Pons (tissue), 1 donor: ENCODE measurements at regions not wholly inside any gene's neighbourhood (a gene's known extent, or its start where the extent isn't known, plus 50 kb on each side); places are given as distances from the start of the nearest gene placed in this dataset.

Source experiments
- DNase-seq: peaks from one replicate; pipeline ENCODE4 v3.0.0-alpha.2; 2016; ENCODE audit warnings: low spot score

DNA sequence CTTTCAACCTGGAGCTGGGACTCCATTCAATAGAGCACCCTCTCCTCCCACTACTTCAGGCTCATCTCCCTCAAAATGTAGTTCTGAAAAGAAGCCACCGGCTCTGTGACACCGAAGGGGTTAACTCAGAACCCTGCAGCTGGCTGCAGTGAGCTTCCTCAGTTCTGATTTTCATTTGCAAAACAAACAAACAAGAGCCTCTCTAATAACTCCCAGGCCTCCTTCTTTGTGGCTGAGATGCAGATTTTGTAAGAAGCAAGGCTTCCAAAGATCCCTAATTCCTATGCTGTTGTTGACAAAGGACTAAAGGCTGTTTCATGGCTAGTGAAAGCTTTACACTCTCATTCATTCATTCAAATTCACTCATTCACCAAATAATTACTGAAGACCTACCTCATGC is 333.4 kb upstream of the TBX3 start:
- no peak for DNase-seq

DNA sequence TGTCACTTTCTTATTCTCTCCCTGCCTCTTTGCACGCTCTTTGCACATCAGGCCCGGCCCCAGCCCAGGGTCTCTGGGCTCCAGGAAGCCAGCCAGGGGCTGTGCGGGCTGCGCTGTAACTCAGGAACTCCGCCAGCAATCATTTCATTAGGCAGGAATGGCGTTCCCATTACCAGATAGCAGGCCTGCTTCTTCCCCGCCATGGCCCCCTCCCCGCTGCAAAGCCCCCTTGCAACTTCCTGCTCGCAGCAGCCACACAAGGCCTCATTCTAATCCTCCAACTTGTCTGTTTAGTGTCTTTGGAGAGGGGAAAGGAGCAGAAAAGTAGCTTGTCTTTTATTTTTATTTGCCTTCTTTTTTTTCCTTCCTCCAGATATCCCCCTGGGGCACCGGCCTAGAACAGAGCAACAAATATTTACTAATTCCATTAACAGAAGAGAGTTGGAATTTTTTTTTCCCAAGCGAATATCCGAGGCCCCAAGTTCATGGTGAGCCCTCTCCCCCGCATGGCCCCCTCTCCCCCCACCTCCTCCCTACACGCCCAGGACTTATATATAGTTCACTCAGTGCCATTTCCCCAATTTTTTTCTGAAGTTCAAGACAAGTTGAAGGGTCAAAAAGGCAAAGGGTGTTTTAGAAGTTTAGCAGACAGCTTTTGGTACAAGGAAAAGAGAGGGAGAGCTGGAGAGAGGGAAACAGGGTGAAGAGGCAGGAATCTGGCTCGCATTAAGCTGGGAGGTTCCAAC is 329.4 kb upstream of the TBX3 start:
- no peak for DNase-seq

DNA sequence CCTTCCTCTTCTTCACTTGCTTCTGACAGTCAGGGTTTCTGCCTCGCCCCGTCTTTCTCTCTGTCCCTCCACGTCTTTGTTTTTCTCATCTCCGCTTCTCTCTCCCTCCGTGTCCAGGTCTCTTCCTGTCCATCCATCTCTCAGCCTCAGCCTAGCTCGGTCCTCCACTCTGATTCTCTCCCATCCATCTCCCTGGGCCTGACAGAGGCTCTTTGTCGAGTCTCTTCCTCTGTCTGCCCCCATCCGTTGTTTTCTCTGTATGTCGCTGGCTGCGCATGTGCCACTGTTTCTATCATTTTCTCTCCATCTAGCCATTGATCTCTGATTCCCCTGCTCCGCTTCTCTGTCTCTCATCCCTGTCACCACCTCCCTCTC is 328.9 kb upstream of the TBX3 start:
- no peak for DNase-seq

DNA sequence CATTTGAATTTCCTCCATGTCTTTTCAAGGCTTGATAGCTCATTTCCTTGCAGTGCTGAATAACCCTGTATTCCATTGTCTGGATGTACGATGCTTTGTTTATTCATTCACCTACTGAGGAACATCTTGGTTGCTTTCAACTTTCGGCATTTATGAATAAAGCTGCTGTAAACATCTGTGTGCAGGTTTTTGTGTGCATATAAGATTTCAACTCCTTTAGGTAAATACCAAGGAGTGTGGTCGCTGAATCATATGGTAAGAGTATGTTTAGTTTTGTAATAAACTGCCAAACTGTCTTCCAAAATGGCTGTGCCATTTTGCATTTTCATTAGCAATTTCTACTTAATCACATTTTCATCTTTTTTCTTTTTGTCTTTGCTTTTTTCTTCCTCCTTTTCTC is 327.7 kb upstream of the TBX3 start:
- no peak for DNase-seq

DNA sequence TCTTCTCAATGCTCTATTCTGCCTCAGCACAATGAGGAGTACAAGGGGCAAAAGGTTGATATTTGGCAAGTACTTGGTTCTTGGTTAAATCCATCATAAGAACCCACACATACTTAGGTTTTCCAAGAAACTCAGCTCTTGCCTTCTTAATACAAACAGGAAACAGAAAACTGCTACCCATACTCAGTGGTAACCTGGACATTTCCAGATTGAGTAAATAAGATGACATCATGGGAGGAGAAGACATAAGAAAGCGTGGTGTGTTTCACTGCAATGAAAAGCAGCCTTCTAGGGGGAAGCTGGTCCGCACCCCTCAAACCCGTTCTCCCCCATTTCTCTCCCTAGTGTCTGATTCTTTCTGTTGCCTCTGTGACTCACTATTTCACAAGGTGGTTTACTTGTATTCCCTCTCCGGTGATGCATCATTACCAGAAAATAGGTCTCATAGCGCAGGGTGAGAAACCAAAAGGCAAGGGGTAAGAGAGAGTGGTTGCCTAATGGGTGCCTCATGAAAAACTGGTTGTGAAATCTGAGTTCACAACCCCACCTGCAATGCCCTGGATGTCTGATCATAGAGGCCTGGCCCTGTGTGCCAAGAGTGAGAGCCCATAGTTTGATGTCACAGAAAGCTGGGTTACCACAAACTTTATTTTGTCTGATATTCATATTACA is 326.5 kb upstream of the TBX3 start:
- DNase-seq: no peak

DNA sequence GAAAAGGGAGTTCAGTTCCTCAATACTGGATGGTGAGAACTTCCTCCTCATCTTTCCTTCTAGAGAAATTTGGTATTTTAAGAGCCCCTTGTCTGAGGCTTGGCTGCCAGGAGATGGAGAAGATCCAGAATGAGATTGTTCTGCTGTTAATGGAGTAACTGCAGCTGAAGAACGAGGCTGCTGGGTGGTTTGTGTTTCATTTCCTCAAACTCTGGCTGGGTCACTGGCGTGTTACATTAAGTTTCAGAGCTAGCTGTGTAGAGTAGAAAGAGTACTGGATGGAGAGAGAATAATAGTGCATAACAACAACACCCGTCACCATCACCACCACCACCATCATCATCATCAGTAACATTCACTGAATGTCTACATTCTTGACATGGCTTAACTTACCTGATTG is 325.0 kb upstream of the TBX3 start:
- peak; percentile 48 for DNase-seq

- no peak for DNase-seq
Measured at GRCh38 chr12:115004470-115005146, 320.6 kb upstream of the TBX3 start.

DNA sequence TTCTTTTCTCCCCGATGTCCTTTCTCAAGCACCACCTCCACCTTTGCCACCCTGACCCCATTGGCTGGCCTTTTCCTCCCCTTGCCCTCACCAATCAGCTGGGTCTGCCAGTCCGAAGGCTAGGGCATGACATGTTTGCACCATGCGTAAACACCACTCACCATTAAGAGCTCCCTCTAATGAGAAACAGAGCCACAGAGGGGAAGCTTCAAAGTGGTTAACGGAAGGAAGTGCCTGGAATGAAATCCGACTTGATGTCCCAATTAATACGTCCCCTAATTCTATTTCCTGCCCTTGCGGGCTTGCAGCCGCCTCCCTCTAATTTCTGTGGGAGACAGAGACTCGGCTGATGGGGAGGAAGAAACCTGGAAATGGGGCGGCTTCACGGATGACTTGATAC is 318.5 kb upstream of the TBX3 start:
- DNase-seq: no peak

DNA sequence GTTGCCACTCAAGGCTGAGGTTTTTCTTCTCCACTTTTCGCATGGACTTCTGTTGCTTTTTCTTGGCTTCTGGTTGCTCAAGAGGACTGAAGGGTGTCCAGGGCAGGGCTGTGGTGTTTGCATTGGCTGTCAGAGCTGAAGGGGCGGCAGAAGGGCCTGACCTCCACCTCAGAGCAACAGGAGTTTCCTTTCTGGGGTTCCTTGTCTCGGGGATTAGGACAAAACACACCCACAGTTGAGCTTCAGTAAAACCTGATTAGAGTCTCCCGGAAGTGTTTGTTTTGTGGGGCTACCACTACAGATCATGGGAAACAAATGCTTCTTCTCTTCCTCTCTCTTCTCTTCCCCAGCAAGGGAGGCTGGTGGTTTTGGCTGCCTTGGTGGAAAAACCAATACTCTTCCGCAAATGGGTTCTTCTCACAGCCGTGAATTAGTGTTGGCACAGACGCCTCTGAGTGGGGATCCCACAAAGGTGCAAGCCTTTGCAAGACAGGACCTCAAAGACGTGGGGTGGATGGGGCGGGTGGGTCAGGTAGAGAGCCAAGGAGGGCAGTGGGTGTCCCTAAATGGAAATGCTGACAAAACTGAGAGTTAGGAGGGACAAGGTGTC is 317.7 kb upstream of the TBX3 start:
- DNase-seq: no peak

DNA sequence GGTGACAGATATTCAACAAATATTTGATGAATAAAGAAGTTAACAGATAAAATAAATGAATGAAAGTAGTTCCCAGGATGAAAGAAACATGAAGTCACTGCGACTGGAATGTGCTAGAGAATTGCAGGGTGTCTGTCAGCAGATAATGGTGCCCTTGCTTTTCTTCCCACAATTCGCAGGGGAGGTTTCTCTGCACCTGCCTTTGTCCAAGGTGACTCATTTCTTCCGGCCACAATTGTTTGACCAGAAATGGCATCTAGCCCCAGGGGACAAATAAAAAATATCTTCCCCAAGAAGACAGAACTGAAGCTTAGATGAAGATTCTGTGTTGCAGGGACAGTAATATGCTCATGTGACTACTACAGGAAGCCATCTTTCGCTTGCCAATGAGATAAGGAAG is 316.1 kb upstream of the TBX3 start:
- DNase-seq: no peak

GRCh38 chr12:114998750-114999128 is 314.8 kb upstream of the TBX3 start:
- DNase-seq: no peak

DNA sequence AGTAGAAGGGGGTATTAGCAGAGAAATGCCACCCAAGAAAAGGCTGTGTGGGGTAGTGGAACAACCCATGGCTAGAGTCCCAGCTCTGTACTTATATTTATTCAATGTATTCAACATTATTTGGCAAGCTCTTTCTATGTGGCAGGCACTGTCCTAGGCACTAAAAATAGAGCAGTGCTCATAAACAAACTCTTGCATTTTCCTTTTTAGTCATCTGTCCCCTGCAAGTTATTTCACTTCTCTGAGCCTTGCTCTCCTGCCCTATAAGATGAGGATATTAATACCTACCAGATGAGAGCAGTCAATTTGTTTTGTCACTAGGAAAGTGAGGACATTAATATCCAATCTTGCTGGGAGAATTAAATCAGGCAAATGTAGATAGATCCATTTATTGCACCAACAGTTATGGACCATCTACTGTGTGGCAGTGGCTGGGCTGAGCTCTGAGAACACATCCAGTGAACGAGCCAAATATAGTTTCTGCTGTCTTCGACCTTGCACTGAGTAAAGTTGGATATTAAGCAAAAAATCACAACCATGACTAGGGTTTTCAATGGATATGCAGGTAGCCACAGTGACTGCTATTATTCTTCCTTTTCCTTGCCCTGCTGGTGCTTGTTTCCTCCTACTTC is 314.3 kb upstream of the TBX3 start:
- DNase-seq: no peak

DNA sequence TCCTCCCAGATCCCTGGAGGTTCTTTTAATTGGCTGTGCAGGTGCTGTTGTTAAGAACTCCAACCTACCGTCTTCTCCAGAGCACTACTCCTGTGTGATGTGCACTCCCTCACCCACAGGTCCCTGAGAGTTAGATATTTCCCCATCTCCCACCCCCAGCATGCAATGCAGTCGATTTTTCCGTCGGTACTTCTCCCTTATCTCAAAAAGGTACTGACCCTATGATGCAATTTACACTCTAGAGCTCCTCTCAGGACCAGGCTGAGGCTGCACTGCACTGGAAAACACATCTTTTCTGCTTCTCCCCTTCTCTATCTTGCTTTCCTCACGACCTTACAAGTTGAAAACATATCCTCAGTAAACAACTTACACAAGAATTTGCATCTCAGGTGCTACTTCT is 312.4 kb upstream of the TBX3 start:
- no peak for DNase-seq

GRCh38 chr12:114995891-114996290 is 311.9 kb upstream of the TBX3 start:
- no peak for DNase-seq

DNA sequence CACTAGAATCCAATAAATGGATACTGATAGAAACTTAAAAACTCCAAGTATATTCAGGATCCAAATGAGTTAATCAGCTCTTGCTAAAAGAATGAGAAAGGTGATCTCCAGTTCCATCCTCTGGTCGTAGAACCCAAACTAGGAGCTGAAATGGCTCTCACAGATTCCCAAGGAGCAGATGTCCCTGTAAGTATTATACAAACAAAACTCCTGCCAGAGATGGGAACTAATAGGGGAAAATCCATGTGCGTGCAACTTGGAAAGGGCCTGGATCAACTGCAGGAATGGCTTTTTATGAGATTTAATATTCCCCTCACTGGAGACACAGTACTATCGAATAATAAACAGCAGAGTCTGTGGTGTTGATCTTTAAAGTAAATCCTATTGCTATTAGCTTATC is 309.2 kb upstream of the TBX3 start:
- no peak for DNase-seq

- no peak for DNase-seq
Measured at GRCh38 chr12:114992443-114992842, 308.5 kb upstream of the TBX3 start.

DNA sequence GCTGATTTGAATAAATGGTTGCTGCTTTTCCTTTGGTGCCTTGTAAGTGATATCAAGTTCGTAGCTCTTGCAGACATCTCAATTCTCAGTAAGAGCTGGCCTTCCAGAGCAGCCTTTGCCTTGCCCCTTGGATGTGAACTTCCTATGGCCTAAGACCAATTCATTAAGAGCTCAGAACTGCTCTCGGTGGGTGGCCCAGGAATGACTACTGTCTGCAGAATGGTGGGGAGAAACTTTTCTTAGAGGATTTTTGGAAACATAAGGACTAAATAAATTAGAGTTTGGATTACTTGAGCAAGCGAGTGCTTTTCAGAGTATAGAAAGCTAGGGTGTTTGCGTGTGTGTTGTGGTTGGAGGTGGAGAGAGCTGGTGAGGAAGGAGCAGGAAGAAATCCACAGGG is 306.4 kb upstream of the TBX3 start:
- no peak for DNase-seq

DNA sequence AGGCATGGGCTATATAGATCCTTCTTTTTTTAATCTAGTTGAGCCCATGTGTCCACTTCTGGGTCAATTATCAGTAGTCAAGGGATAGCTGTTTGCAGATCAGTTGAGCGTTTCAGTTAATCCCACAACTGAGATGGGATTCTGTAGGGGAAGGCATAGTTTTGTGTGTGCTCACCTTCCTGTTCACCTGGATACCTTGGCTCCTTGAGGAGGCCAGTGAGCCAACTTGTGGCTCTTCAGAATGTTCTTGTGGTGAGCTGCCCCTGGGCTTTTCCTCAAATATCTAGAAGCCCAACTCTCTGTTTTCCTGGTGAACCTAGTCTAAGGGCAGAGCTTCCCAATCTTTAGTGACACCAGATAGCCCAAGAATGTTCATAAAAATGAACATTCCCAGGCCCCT is 302.9 kb upstream of the TBX3 start:
- DNase-seq: no peak

- no peak for DNase-seq
Measured at GRCh38 chr12:114986178-114986714, 302.3 kb upstream of the TBX3 start.

DNA sequence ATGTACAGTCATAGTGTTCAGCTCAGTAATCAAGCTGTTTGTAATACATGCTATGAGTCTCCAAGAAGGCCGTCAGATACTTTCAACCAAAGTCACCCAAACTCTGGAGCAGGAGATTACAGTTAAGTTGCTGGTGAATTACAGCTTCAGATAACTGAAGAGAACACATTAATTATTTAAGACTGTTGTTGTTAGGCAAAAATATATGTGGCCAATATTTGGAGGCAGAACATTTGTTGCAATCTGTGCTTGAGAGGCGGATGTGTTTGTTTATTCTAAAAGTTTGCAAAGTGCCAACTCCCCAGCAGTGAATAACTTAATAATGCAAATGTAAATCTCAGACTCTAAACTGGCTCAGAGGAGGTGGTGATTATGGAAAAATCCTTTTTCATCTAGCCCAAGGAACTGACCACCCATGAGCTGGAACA is 300.7 kb upstream of the TBX3 start:
- DNase-seq: no peak

- DNase-seq: no peak
Measured at GRCh38 chr12:114982760-114983159, 298.8 kb upstream of the TBX3 start.

DNA sequence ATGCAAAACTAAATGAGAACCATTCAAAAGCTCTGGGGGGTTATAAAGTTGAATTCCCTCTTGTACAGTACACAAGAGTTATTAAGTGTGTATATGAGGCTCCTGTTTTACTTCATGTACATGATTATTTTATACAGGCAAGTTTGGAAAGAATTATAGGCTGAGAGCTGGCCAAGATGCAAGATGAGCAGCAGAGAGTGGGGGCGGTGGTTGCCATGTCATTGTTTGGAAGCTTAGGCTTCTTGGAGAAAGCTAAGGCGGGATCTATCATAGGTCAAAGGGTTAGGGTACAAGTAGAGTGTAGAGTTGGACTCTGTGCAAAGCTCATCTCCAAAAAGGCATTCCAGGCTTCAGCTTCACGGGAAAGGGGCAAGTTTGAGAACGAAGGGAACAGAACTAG is 297.1 kb upstream of the TBX3 start:
- no peak for DNase-seq
